Liver (tissue), 8 donors: ENCODE measurements at regions not wholly inside any gene's neighbourhood (a gene's known extent, or its start where the extent isn't known, plus 50 kb on each side); places are given as distances from the start of the nearest gene placed in this dataset.

ENCODE experiments used
- DNase-seq: peaks from one replicate; pipeline ENCODE4 v3.0.0-alpha.2; 2017; ENCODE audit warnings: low spot score
- H3K27ac ChIP-seq, 2 donors: one replicate each; pipeline ENCODE4 v1.7.0; 2013; ENCODE audit warnings: inconsistent platforms in 2 of 2, low read length in 2 of 2, control low read depth in 1 of 2, low read depth in 1 of 2, mild to moderate bottlenecking in 1 of 2
- H3K27me3 ChIP-seq, 4 donors: one replicate each; pipeline versions ENCODE4 v1.6.1 to v1.7.0; 2013; ENCODE audit warnings: low read length in 3 of 4, inconsistent platforms in 1 of 4, mild to moderate bottlenecking in 1 of 4, moderate library complexity in 1 of 4; ENCODE audit not compliant: control insufficient read depth in 4 of 4, insufficient read depth in 4 of 4
- H3K36me3 ChIP-seq, 4 donors: one replicate each; pipeline versions ENCODE4 v1.6.1 to v1.7.0; 2013; ENCODE audit warnings: low read length in 3 of 4, mild to moderate bottlenecking in 3 of 4, low read depth in 1 of 4, moderate library complexity in 1 of 4; ENCODE audit not compliant: control insufficient read depth in 4 of 4, insufficient read depth in 3 of 4
- H3K4me1 ChIP-seq, 4 donors: one replicate each; pipeline versions ENCODE4 v1.6.1 to v1.7.0; 2013; ENCODE audit warnings: low read length in 3 of 4, mild to moderate bottlenecking in 3 of 4, moderate library complexity in 1 of 4; ENCODE audit not compliant: control insufficient read depth in 4 of 4, insufficient read depth in 4 of 4
- H3K4me3 ChIP-seq, 3 donors: one replicate each; pipeline versions ENCODE4 v1.6.1 to v1.7.0; 2013; ENCODE audit warnings: low read length in 3 of 3, control low read depth in 1 of 3, low read depth in 1 of 3, mild to moderate bottlenecking in 1 of 3
- H3K9ac ChIP-seq, 2 donors: one replicate each; pipeline ENCODE4 v1.7.0; 2013; ENCODE audit warnings: low read length in 2 of 2, mild to moderate bottlenecking in 2 of 2, moderate library complexity in 2 of 2, control low read depth in 1 of 2, low read depth in 1 of 2
- H3K9me3 ChIP-seq, 4 donors: one replicate each; pipeline versions ENCODE4 v1.6.1 to v1.7.0; 2013; ENCODE audit warnings: low read length in 3 of 4; ENCODE audit not compliant: control insufficient read depth in 4 of 4
- ATF3 ChIP-seq: IDR thresholded peaks from 2 replicates; pipeline ENCODE4 v1.6.1; 2016; ENCODE audit warnings: antibody characterized with exemption
- CTCF ChIP-seq: fragments of 150-350 bp; IDR thresholded peaks from 2 replicates; pipeline ENCODE4 v1.5.1; 2017; ENCODE audit warnings: improper control_type of control experiment, low read depth, low read length; ENCODE audit not compliant: missing input control
- EGR1 ChIP-seq, 2 donors: IDR thresholded peaks; 2 replicates each; pipeline ENCODE4 v1.6.1; 2016 to 2018; ENCODE audit warnings: antibody characterized with exemption in 2 of 2, low read depth in 2 of 2
- FOXA1 ChIP-seq: IDR thresholded peaks from 2 replicates; pipeline ENCODE4 v1.6.1; 2016; ENCODE audit warnings: antibody characterized with exemption
- FOXA2 ChIP-seq: IDR thresholded peaks from 2 replicates; pipeline ENCODE4 v1.6.1; 2016; ENCODE audit warnings: antibody characterized with exemption
- HNF4A ChIP-seq, 2 donors: conservative IDR thresholded peaks; 2 replicates each; pipeline ENCODE4 v1.6.1; 2016; ENCODE audit warnings: antibody characterized with exemption in 2 of 2, mild to moderate bottlenecking in 2 of 2
- HNF4G ChIP-seq: IDR thresholded peaks from 2 replicates; pipeline ENCODE4 v1.6.1; 2016; ENCODE audit warnings: antibody characterized with exemption
- JUND ChIP-seq, 2 donors: IDR thresholded peaks; 2 replicates each; pipeline ENCODE4 v1.6.1; 2016; ENCODE audit warnings: antibody characterized with exemption in 2 of 2
- MAX ChIP-seq: IDR thresholded peaks from 2 replicates; pipeline ENCODE4 v1.6.1; 2016; ENCODE audit warnings: antibody characterized with exemption
- NR2F2 ChIP-seq: IDR thresholded peaks from 2 replicates; pipeline ENCODE4 v1.6.1; 2016; ENCODE audit warnings: antibody characterized with exemption
- RAD21 ChIP-seq, 2 donors: IDR thresholded peaks; 2 replicates each; pipeline ENCODE4 v1.6.1; 2016; ENCODE audit warnings: antibody characterized with exemption in 2 of 2, mild to moderate bottlenecking in 2 of 2
- REST ChIP-seq: IDR thresholded peaks from 2 replicates; pipeline ENCODE4 v1.6.1; 2016; ENCODE audit warnings: antibody characterized with exemption, mild to moderate bottlenecking
- RXRA ChIP-seq, 2 donors: IDR thresholded peaks; 2 replicates each; pipeline ENCODE4 v1.6.1; 2017 to 2018; ENCODE audit warnings: antibody characterized with exemption in 2 of 2, mild to moderate bottlenecking in 1 of 2
- SP1 ChIP-seq: IDR thresholded peaks from 2 replicates; pipeline ENCODE4 v1.6.1; 2018; ENCODE audit warnings: antibody characterized with exemption, mild to moderate bottlenecking
- TAF1 ChIP-seq: conservative IDR thresholded peaks from 2 replicates; pipeline ENCODE4 v1.6.1; 2016; ENCODE audit warnings: antibody characterized with exemption, mild to moderate bottlenecking
- YY1 ChIP-seq: IDR thresholded peaks from 2 replicates; pipeline ENCODE4 v1.6.1; 2016; ENCODE audit warnings: antibody characterized with exemption, mild to moderate bottlenecking
- ZBTB33 ChIP-seq: IDR thresholded peaks from 2 replicates; pipeline ENCODE4 v1.6.1; 2016; ENCODE audit warnings: antibody characterized with exemption
- WGBS: extraction: QIAGEN DNeasy Blood & Tissue Kit; methylation state at CpG from one replicate; pipeline ENCODE4 v1.1.7; 2013; 5-methylcytosine and 5-hydroxymethylcytosine counted together
- donor health status: healthy.
- donor health status: healthy.
- donor health status: healthy.
- donor health status: healthy.
- donor health status: healthy.

- Histone ChIP-seq H3K9ac (no peak overlapping the region), H3K4me3 (no peak overlapping the region), H3K27me3 (peaks cover 0 to 3% (median 0%) of the 10 kb centered on the region in 4 donors), H3K4me1 (no peaks in the 10 kb centered on the region), H3K9me3 (no peaks in the 10 kb centered on the region), H3K36me3 (no peaks in the 10 kb centered on the region), H3K27ac (no peak overlapping the region)
- TF ChIP-seq REST: no peak
- TF ChIP-seq RXRA (IDR thresholded peaks at IDR 0.05): no peak
- TF ChIP-seq FOXA1: no peak
- TF ChIP-seq NR2F2: no peak
- no peak for TF ChIP-seq YY1
- TF ChIP-seq HNF4G: no peak
- no peak for TF ChIP-seq ZBTB33
- TF ChIP-seq EGR1 (IDR thresholded peaks at IDR 0.05; ENCODE audit: low read depth in 2 of 2): no peak
- TF ChIP-seq RAD21 (IDR thresholded peaks at IDR 0.05): no peak
- TF ChIP-seq ATF3: no peak
- no peak for TF ChIP-seq TAF1
- TF ChIP-seq HNF4A (conservative IDR thresholded peaks at IDR 0.05): no peak
- no peak for TF ChIP-seq MAX
- WGBS: 35% methylated on average over 8 of the region's 8 CpGs
- DNase-seq: no peak
These were observed 388.6 kb upstream of the IRX4 start for GRCh38 chr5:2271316-2271715.

- Histone ChIP-seq H3K4me3 (no peak overlapping the region), H3K9ac (no peak overlapping the region), H3K36me3 (no peaks in the 10 kb centered on the region), H3K27ac (no peak overlapping the region), H3K9me3 (no peaks in the 10 kb centered on the region), H3K27me3 (peaks cover 0 to 3% (median 0%) of the 10 kb centered on the region in 4 donors), H3K4me1 (no peaks in the 10 kb centered on the region)
- no peak for TF ChIP-seq HNF4A (conservative IDR thresholded peaks at IDR 0.05)
- no peak for TF ChIP-seq ATF3
- no peak for TF ChIP-seq NR2F2
- TF ChIP-seq FOXA1: no peak
- no peak for TF ChIP-seq MAX
- no peak for TF ChIP-seq CTCF
- no peak for TF ChIP-seq YY1
- TF ChIP-seq RAD21 (IDR thresholded peaks at IDR 0.05): no peak
- TF ChIP-seq TAF1: no peak
- no peak for TF ChIP-seq SP1
- TF ChIP-seq HNF4G: no peak
- no peak for TF ChIP-seq EGR1 (IDR thresholded peaks at IDR 0.05; ENCODE audit: low read depth in 2 of 2)
- no peak for TF ChIP-seq FOXA2
- TF ChIP-seq ZBTB33: no peak
- no peak for TF ChIP-seq JUND (IDR thresholded peaks at IDR 0.05)
- no peak for TF ChIP-seq REST
- no peak for TF ChIP-seq RXRA (IDR thresholded peaks at IDR 0.05)
- 68% methylated on average over 11 of the region's 11 CpGs for WGBS
- DNase-seq: no peak
These were observed 387.7 kb upstream of the IRX4 start for GRCh38 chr5:2270467-2270866.
